ENCODE measurements at regions not wholly inside any gene's neighbourhood (a gene's known extent, or its start where the extent isn't known, plus 50 kb on each side); places are given as distances from the start of the nearest gene placed in this dataset.

- DNase-seq (ENCODE audit: low spot score) = no peak
These were observed 137.9 kb upstream of the COL8A1 start for GRCh38 chr3:99500485-99500884.

DNA sequence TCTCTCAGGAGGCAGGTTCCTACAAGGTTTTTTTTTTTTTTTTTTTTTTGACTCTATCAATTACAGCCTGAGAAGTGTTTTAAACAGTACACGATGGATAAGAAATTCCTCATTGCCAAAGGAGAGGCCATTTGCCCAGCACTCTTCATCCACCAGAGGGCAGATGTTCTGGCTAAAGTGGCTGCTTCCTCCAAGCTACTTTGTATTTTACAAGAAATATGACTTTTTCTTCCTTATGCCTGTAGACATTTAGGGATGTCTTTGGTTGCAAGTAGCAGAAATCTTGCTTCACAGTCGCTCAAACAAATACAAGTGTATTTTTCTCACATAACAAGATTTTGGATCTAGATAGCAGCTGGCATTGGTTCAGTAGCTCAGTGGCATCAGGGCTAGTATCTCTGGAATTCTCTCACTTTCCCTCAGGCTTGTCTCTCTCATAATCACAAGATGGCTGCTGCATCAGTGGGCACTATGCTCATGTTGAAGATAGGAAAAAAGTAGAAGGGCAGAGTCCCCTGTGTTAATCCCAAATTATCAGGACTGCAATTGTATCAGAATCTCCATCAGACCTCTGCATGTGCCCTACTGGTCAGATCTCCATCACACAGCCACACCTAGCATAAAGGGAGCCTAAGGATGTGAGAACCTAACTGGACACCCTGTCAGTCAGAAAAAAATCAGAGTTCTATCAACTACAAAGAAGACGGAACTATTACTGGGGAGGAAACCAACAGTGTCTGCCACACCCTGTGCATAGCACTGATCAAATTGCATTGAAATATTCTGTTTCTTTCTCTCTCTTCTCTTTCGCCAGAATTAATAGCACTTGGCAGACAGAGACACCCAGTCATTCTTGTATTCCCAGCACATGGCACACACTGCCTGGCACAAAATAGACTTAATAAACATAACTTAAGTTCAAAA is 138.9 kb upstream of the COL8A1 start:
- DNase-seq (ENCODE audit: low spot score) = peak; percentile 22

DNA sequence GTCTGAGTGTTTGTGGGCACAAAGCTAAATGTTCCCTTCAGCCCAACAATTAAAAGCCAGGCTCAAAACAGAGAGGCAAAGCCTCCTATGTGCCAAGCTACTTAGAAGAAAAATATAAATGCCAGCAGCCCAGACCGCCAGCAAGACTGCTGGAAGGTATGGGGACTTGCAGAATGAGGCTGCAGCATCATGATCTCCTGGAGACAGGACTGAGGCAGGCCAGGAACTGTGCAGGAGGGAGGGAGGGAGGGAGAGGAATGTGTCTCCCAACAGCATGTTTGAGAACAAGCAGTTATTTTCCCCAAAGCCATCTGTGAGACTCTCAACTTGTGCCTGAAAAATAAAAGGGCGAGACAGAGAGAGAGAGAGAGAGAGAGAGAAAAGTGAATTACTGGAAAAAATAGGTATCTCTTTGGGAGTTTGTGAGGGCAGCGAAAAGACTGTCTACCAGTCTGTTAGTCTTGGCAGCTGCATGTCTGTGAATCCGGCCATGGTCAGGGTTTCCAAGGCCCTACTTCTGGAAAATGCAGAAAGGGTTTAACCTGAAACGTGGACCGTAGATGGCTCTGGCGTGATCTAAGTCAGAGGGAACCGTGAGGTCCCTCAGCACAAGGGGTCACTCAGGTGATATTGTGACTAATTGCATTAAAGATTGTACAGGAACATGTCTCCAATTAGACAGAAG is 139.7 kb upstream of the COL8A1 start:
- DNase-seq (ENCODE audit: low spot score) = no peak

- no peak for DNase-seq (ENCODE audit: low spot score)
These were observed 150.5 kb upstream of the COL8A1 start for GRCh38 chr3:99487894-99488293.

GRCh38 chr3:99485286-99485685 is 153.1 kb upstream of the COL8A1 start:
- no peak for DNase-seq (ENCODE audit: low spot score)

DNA sequence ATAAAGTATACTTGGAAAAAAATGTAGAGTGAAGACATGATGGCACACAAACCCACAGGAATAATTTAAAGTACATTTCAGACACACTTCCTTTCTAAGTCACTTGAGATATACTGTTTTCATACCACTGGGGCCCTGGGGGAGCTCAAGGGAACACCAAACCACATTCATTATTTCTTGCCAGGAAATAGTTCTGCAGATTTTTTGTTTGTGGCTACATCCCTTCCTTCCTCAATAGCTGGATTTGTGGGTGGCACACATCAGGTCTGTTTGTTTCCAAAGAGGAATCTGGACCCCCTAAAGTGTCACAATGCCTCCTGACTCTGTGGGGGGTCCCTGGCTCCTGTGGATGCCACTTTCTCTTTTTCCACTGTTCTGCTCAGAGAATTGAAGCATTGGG is 153.5 kb upstream of the COL8A1 start:
- no peak for DNase-seq (ENCODE audit: low spot score)

- no peak for DNase-seq (ENCODE audit: low spot score)
These were observed 154.6 kb upstream of the COL8A1 start for GRCh38 chr3:99483841-99484240.

GRCh38 chr3:99482191-99482590 is 156.2 kb upstream of the COL8A1 start:
- DNase-seq (ENCODE audit: low spot score) = no peak

GRCh38 chr3:99481561-99481960 is 156.8 kb upstream of the COL8A1 start:
- no peak for DNase-seq (ENCODE audit: low spot score)

DNA sequence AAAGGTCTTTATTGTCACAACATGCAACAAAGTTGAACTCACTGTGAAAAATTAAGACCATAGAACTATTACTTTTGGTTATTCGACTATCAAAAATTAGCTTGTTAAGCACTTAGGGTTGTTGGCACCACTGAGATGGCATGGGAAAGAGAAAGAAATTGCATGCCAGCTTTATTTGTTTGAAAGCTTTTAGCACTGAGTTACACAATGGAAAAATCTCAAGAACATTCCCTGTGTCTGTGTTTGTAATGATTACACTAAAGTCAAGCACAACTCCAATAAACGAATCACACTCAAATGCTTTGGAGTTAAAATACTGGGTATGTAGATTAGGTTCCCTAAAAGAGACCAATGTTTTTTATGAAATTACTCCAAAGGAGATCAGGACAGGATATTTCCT is 158.6 kb upstream of the COL8A1 start:
- no peak for DNase-seq (ENCODE audit: low spot score)

GRCh38 chr3:99477650-99478049 is 160.7 kb upstream of the COL8A1 start:
- no peak for DNase-seq (ENCODE audit: low spot score)

- no peak for DNase-seq (ENCODE audit: low spot score)
These were observed 163.2 kb upstream of the COL8A1 start for GRCh38 chr3:99475229-99475628.

DNA sequence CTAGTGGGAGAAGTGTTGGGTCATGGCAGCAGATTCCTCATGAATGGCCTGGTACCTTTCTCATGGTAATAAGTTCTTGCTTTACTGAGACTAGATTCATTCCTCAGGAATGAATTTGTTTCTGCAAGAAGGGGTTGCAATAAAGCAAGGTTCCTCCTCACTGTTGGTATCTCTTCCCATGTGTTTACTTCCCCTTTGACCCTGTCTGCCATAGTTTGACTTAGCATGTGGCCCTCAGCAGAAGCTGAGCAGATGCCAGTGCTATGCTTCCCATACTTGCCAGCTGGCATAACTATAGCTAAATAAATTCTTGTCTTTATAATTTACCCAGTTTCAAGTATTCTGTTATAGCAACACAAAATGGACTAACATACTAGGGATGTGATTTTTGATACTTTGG is 163.6 kb upstream of the COL8A1 start:
- no peak for DNase-seq (ENCODE audit: low spot score)

- no peak for DNase-seq (ENCODE audit: low spot score)
These were observed 165.1 kb upstream of the COL8A1 start for GRCh38 chr3:99473321-99473751.

DNA sequence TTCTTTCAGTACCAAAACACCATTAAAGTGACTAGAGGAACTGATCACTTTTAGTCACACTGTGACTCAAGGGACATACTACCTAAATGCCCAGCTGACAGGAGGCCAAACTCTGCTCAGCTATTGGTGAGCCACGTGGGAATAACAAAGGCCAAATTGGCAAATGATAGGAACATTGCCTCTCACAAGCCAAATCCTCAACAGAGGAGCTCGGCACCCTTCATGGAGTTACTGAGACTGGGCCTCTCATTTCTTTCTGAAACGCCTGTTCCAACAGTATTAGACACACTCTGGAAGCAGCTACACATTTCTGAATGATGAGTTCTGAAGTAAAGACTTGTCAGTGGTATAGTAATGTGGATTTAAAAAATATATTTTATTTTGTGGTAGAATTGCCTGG is 166.0 kb upstream of the COL8A1 start:
- DNase-seq (ENCODE audit: low spot score) = no peak

DNA sequence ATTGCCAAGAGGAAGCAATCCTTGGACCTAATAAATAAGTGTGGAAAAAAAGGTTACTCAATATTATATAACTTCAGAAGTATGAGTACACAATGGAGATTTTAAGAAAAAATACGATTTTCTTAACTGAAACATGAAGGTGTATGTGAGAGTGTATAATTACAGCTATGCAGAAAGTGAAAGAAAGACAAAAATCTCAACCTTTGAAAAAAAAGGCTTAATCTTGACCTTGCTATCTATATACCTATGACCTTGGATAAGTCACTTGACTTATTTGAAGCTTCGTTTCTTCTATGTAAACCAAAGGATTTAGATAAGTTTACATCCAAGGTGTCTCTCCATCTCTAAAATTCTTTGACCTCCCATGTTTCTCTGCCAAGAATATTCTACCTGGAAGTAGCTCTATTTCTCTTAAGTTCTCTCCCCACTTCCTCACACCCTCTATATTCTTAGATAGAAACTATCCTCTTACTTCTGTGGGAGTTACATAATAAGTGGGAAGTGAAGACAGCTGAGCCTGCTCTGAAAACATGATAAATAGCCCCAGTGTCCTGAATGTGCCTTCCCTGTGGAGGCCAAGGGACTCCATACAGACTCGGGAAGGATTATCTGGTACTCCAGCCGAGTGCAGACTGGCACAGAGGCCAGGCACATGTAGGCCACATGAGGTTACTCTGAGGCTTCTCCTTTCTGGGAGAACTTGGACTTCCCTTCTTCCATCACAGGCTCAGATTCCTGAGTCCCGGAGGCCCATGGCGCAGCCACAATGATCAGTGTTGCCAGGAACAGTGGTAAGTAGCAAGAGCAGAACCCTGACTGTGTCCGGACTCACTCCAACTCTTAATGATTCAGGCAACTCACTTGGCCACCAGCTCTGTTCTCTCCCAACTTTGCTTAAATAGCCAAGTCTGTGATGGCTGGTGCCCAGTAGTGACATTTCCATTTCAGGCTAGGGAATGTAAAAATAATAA is 166.8 kb upstream of the COL8A1 start:
- no peak for DNase-seq (ENCODE audit: low spot score)

DNA sequence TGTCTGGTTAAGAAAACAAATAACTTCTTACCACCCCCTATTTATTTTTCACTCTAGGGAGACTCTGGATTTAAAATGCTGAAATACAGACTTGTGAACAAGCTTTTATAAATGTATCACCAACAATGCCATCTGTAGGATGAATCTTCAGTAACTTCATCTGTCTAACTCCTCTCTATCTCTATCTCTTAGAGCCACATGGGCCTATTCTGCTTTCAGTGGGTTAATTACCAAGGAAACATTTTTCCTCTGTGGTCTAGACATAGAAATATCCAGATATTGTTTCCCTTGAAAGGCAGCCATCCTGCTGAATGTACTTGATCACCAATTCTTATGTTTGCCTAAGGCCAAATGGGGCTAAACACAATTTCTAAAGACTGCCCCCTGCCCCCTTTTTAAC is 167.6 kb upstream of the COL8A1 start:
- DNase-seq (ENCODE audit: low spot score) = no peak

DNA sequence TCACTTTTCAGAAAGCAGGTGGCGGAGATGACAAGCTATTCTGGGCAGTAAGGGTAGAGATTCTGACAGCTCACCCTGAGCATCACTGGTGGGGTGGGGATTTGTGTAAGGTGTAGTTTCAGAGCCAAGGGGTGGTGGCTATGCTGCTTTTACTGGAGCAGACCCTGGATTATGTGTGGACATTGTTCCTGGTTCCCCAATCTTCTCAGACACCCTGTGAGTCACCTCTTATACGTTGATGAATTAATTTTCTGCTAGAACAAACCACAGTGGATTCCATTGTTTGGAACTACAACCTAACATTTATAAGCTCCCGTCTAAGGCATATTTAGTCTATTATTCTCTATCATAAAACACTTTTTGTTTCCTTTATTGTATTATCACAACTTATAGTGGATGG is 169.5 kb upstream of the COL8A1 start:
- no peak for DNase-seq (ENCODE audit: low spot score)

GRCh38 chr3:99467420-99467819 is 171.0 kb upstream of the COL8A1 start:
- DNase-seq (ENCODE audit: low spot score) = no peak

- DNase-seq (ENCODE audit: low spot score) = no peak
These were observed 172.1 kb upstream of the COL8A1 start for GRCh38 chr3:99466331-99466730.

DNA sequence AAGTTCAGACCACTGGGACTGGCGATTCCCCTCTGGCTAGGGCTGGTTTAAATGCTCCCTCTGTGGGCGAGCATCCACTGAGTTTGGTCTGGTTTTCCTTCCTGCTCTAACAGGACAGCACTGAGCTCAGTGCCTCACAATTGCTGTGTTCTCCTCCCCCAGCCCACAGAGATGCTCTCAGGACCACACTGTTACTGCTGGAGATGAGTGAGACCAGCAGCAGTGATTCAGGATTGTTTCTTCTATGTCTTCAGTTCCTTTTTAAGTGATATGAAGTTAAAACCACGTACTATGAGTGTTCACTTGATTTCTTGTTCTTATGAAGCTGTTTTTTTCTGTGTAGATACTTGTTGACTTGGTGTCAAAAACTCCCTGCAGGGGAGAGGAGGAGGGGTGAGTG is 180.4 kb upstream of the COL8A1 start:
- no peak for DNase-seq (ENCODE audit: low spot score)

GRCh38 chr3:99442599-99442998 is 195.8 kb upstream of the COL8A1 start:
- no peak for DNase-seq (ENCODE audit: low spot score)

Data from SK-N-DZ (cell line).